ENCODE measurements at regions not wholly inside any gene's neighbourhood (a gene's known extent, or its start where the extent isn't known, plus 50 kb on each side); places are given as distances from the start of the nearest gene placed in this dataset.

GRCh38 chr3:101954936-101955335 is 105.6 kb downstream of the NFKBIZ start:
- Histone ChIP-seq H3K9me2 (ENCODE audit: insufficient read depth, low read length) (no peaks in the 10 kb centered on the region), H3K4me1 (ENCODE audit: insufficient read depth, low read length, poor library complexity, severe bottlenecking) (no peaks in the 10 kb centered on the region), H3K79me2 (ENCODE audit: insufficient read depth, low read depth, low read length) (no peaks in the 10 kb centered on the region), H3K4me2 (ENCODE audit: low read length) (no peak overlapping the region), H2AFZ (ENCODE audit: low read length) (no peak overlapping the region), H3K27ac (ENCODE audit: low read depth, low read length, poor library complexity, severe bottlenecking) (no peak overlapping the region), H3K4me3 (ENCODE audit: low read depth, low read length, poor library complexity, severe bottlenecking) (no peak overlapping the region), H4K20me1 (ENCODE audit: insufficient read depth, low read length) (no peaks in the 10 kb centered on the region), H3K36me3 (ENCODE audit: insufficient read depth, low read length) (no peaks in the 10 kb centered on the region), H3K9me3 (ENCODE audit: low read length) (no peaks in the 10 kb centered on the region)
- intact Hi-C loops (cut with micrococcal nuclease; ENCODE audit: unreplicated experiment), result no loop called here
- POLR2A ChIA-PET, result no interaction called here
- CTCF ChIA-PET (ENCODE audit: unreplicated experiment), result no interaction called here
- no peak for DNase-seq (ENCODE audit: low spot score)
- no TSS peak for BruUV-seq (replicated peaks)
- TF ChIP-seq EZH2phosphoT487 (IDR thresholded peaks at IDR 0.05; ENCODE audit: borderline replicate concordance, low read depth, low read length) (no peak), CTCF (conservative IDR thresholded peaks at IDR 0.05; ENCODE audit: low read length) (no peak)

- Histone ChIP-seq H3K9me2 (ENCODE audit: insufficient read depth, low read length) (no peaks in the 10 kb centered on the region), H4K20me1 (ENCODE audit: insufficient read depth, low read length) (no peaks in the 10 kb centered on the region), H3K4me1 (ENCODE audit: insufficient read depth, low read length, poor library complexity, severe bottlenecking) (no peaks in the 10 kb centered on the region), H3K36me3 (ENCODE audit: insufficient read depth, low read length) (no peaks in the 10 kb centered on the region), H3K4me2 (ENCODE audit: low read length) (no peak overlapping the region), H2AFZ (ENCODE audit: low read length) (no peak overlapping the region), H3K9me3 (ENCODE audit: low read length) (no peaks in the 10 kb centered on the region), H3K4me3 (ENCODE audit: low read depth, low read length, poor library complexity, severe bottlenecking) (no peak overlapping the region), H3K79me2 (ENCODE audit: insufficient read depth, low read depth, low read length) (no peaks in the 10 kb centered on the region), H3K27ac (ENCODE audit: low read depth, low read length, poor library complexity, severe bottlenecking) (no peak overlapping the region)
- TF ChIP-seq EZH2phosphoT487 (IDR thresholded peaks at IDR 0.05; ENCODE audit: borderline replicate concordance, low read depth, low read length), result no peak
- no peak for TF ChIP-seq CTCF (conservative IDR thresholded peaks at IDR 0.05; ENCODE audit: low read length)
- CTCF ChIA-PET (ENCODE audit: unreplicated experiment), result no interaction called here
- POLR2A ChIA-PET, result interaction anchor here (0.6 to 3.4 kb wide), 5 partner anchors 10 to 234 kb away, joined by 3 to 16 read pairs (median 3); no protein-coding TSS in a partner anchor
- no peak for DNase-seq (ENCODE audit: low spot score)
- no TSS peak for BruUV-seq (replicated peaks)
- intact Hi-C loops (cut with micrococcal nuclease; ENCODE audit: unreplicated experiment), result no loop called here
Observed at GRCh38 chr3:101962055-101962454, 112.7 kb downstream of the NFKBIZ start.

- H3K36me3 ChIP-seq (ENCODE audit: insufficient read depth, low read length), result no peaks in the 10 kb centered on the region
- no peaks in the 10 kb centered on the region for H3K79me2 ChIP-seq (ENCODE audit: insufficient read depth, low read depth, low read length)
- no peaks in the 10 kb centered on the region for H3K9me3 ChIP-seq (ENCODE audit: low read length)
- H2AFZ ChIP-seq (ENCODE audit: low read length), result no peak overlapping the region
- POLR2A ChIA-PET, result interaction anchor here (0.6 to 3.4 kb wide), 7 partner anchors 12 to 195 kb away, joined by 3 to 16 read pairs (median 4); no protein-coding TSS in a partner anchor
- intact Hi-C loops (cut with micrococcal nuclease; ENCODE audit: unreplicated experiment), result no loop called here
- H3K4me1 ChIP-seq (ENCODE audit: insufficient read depth, low read length, poor library complexity, severe bottlenecking), result no peaks in the 10 kb centered on the region
- H3K9me2 ChIP-seq (ENCODE audit: insufficient read depth, low read length), result no peaks in the 10 kb centered on the region
- no peak overlapping the region for H3K4me3 ChIP-seq (ENCODE audit: low read depth, low read length, poor library complexity, severe bottlenecking)
- H3K27ac ChIP-seq (ENCODE audit: low read depth, low read length, poor library complexity, severe bottlenecking), result no peak overlapping the region
- no peaks in the 10 kb centered on the region for H4K20me1 ChIP-seq (ENCODE audit: insufficient read depth, low read length)
- BruUV-seq (replicated peaks), result no TSS peak
- TF ChIP-seq CTCF (conservative IDR thresholded peaks at IDR 0.05; ENCODE audit: low read length), result no peak
- no peak for TF ChIP-seq EZH2phosphoT487 (IDR thresholded peaks at IDR 0.05; ENCODE audit: borderline replicate concordance, low read depth, low read length)
- DNase-seq (ENCODE audit: low spot score), result no peak
- H3K4me2 ChIP-seq (ENCODE audit: low read length), result no peak overlapping the region
- CTCF ChIA-PET (ENCODE audit: unreplicated experiment), result no interaction called here
Observed at GRCh38 chr3:101963902-101964362, 114.6 kb downstream of the NFKBIZ start.
